ENCODE measurements at regions not wholly inside any gene's neighbourhood (a gene's known extent, or its start where the extent isn't known, plus 50 kb on each side); places are given as distances from the start of the nearest gene placed in this dataset.

DNA sequence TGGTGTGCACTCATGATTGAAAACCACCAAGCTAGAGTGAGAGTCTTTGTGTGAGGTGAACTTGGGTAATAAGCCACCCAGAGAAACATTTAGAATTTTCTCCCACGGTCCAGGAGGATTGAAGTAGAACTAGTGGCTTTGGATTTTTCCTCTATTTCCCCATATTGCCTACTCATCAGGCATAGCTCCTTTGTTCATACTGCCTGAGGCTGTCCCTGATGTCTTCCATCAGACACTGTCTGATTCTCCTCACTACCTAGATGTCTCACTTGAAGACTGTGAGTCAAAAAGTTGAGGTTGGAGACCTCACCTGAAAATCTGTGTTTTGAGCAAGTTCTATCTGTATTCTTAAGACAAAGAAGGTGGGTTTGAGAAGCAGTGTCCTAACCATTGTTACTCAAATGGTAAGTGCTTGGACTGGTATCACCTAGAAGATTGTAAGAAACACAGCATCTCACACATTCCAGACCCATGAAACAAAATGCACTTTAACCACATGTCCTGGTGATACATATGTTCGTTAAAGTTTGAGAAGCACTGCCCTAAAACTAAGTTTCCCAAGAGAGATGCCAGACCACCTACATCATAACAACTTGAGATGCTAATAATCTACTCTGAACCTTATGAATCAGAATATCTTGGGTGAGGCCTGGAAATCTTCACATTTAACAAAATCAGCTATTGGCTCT is 523.4 kb upstream of the BTBD3 start:
- TF ChIP-seq POLR2A (IDR thresholded peaks at IDR 0.05) = no peak
- TF ChIP-seq, protein P1, sequence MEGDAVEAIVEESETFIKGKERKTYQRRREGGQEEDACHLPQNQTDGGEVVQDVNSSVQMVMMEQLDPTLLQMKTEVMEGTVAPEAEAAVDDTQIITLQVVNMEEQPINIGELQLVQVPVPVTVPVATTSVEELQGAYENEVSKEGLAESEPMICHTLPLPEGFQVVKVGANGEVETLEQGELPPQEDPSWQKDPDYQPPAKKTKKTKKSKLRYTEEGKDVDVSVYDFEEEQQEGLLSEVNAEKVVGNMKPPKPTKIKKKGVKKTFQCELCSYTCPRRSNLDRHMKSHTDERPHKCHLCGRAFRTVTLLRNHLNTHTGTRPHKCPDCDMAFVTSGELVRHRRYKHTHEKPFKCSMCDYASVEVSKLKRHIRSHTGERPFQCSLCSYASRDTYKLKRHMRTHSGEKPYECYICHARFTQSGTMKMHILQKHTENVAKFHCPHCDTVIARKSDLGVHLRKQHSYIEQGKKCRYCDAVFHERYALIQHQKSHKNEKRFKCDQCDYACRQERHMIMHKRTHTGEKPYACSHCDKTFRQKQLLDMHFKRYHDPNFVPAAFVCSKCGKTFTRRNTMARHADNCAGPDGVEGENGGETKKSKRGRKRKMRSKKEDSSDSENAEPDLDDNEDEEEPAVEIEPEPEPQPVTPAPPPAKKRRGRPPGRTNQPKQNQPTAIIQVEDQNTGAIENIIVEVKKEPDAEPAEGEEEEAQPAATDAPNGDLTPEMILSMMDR (IDR thresholded peaks at IDR 0.05) = no peak

Data from Peyer's patch (tissue), 4 donors.